Nephron progenitor cell (in vitro differentiated cells): ENCODE measurements at regions not wholly inside any gene's neighbourhood (a gene's known extent, or its start where the extent isn't known, plus 50 kb on each side); places are given as distances from the start of the nearest gene placed in this dataset.

Experiments used
- DNase-seq: peaks from one replicate; pipeline ENCODE4 v3.0.0; 2021
- H3K27ac Mint-ChIP-seq: 2 replicates; pipeline ENCODE4 v1.8.0; 2021; ENCODE audit warnings: mild to moderate bottlenecking, moderate library complexity, mixed read lengths
- H3K27me3 Mint-ChIP-seq: 2 replicates; pipeline ENCODE4 v1.8.0; 2021; ENCODE audit warnings: mild to moderate bottlenecking, low read depth, mixed read lengths; ENCODE audit not compliant: poor library complexity
- H3K36me3 Mint-ChIP-seq: 2 replicates; pipeline ENCODE4 v1.8.0; 2021; ENCODE audit warnings: low read depth, mixed read lengths
- H3K4me1 Mint-ChIP-seq: 2 replicates; pipeline ENCODE4 v1.8.0; 2021; ENCODE audit warnings: mixed read lengths
- H3K4me3 Mint-ChIP-seq: 2 replicates; pipeline ENCODE4 v1.8.0; 2021; ENCODE audit warnings: mild to moderate bottlenecking, moderate library complexity, mixed read lengths
- H3K9me3 Mint-ChIP-seq: 2 replicates; pipeline ENCODE4 v1.8.0; 2021; ENCODE audit warnings: mild to moderate bottlenecking, moderate library complexity, mixed read lengths
- CTCF ChIP-seq: fragments of 200-600 bp; sonication (generic); IDR thresholded peaks from 2 replicates; pipeline ENCODE4 v1.5.0; 2021; ENCODE audit warnings: antibody characterized with exemption

GRCh38 chr16:17836868-17837602, 366.3 kb upstream of the XYLT1 start:
- no peak for TF ChIP-seq CTCF
- Mint-ChIP-seq H3K27me3 (peaks cover 4% of the 10 kb centered on the region), H3K27ac (no peak overlapping the region), H3K4me1 (peaks cover 32% of the 10 kb centered on the region), H3K9me3 (peaks cover 8% of the 10 kb centered on the region), H3K4me3 (no peak overlapping the region), H3K36me3 (no peaks in the 10 kb centered on the region)
- no peak for DNase-seq

- H3K27ac Mint-ChIP-seq: no peak overlapping the region
- DNase-seq: no peak
- no peaks in the 10 kb centered on the region for H3K36me3 Mint-ChIP-seq
- no peak overlapping the region for H3K4me3 Mint-ChIP-seq
- no peaks in the 10 kb centered on the region for H3K27me3 Mint-ChIP-seq
- H3K4me1 Mint-ChIP-seq: peaks cover 28% of the 10 kb centered on the region
- no peaks in the 10 kb centered on the region for H3K9me3 Mint-ChIP-seq
- no peak for TF ChIP-seq CTCF
Observed at GRCh38 chr16:17835118-17835876, 364.5 kb upstream of the XYLT1 start.

- Mint-ChIP-seq H3K9me3 (no peaks in the 10 kb centered on the region), H3K27ac (no peak overlapping the region), H3K27me3 (no peaks in the 10 kb centered on the region), H3K4me1 (peaks cover 12% of the 10 kb centered on the region), H3K4me3 (no peak overlapping the region), H3K36me3 (no peaks in the 10 kb centered on the region)
- no peak for TF ChIP-seq CTCF
- DNase-seq: no peak
Observed at GRCh38 chr16:17832738-17833137, 362.0 kb upstream of the XYLT1 start.

- Mint-ChIP-seq H3K4me3 (no peak overlapping the region), H3K36me3 (no peaks in the 10 kb centered on the region), H3K4me1 (peaks cover 21% of the 10 kb centered on the region), H3K27me3 (no peaks in the 10 kb centered on the region), H3K27ac (no peak overlapping the region), H3K9me3 (no peaks in the 10 kb centered on the region)
- DNase-seq: no peak
- TF ChIP-seq CTCF: no peak
Observed at GRCh38 chr16:17831330-17831729, 360.6 kb upstream of the XYLT1 start.

- Mint-ChIP-seq H3K27me3 (no peaks in the 10 kb centered on the region), H3K9me3 (no peaks in the 10 kb centered on the region), H3K36me3 (no peaks in the 10 kb centered on the region), H3K4me3 (no peak overlapping the region), H3K4me1 (peaks cover 26% of the 10 kb centered on the region), H3K27ac (no peak overlapping the region)
- DNase-seq: no peak
- TF ChIP-seq CTCF: no peak
Observed at GRCh38 chr16:17830651-17831050, 359.9 kb upstream of the XYLT1 start.

- Mint-ChIP-seq H3K27me3 (no peaks in the 10 kb centered on the region), H3K4me1 (peaks cover 24% of the 10 kb centered on the region), H3K27ac (no peak overlapping the region), H3K36me3 (no peaks in the 10 kb centered on the region), H3K9me3 (no peaks in the 10 kb centered on the region), H3K4me3 (no peak overlapping the region)
- DNase-seq: no peak
- no peak for TF ChIP-seq CTCF
Observed at GRCh38 chr16:17829811-17830210, 359.1 kb upstream of the XYLT1 start.
